ENCODE measurements at regions not wholly inside any gene's neighbourhood (a gene's known extent, or its start where the extent isn't known, plus 50 kb on each side); places are given as distances from the start of the nearest gene placed in this dataset.

DNA sequence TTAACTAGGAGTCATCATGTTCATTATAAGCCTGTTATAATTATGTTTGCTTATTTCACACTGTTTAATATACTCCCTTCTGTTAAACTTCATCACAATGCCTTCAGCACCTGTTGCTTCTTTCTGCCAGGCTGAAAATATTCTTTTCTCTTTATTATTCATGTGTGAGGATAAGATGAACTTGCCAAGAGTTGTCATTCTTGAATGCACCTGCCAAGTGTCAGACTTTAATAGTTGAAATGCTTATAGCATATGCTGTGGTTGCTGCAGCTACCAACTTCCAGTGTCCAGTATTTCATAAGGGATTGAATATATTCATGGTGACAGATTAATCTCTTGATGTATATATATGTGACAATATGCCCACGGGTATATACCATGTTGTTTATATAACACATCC lies 339.2 kb upstream of the MEOX2 start:
- H3K4me1 Mint-ChIP-seq (ENCODE audit: low read depth), result no peaks in the 10 kb centered on the region
- no peaks in the 10 kb centered on the region for H3K9me3 Mint-ChIP-seq
- CTCF ChIA-PET, result no interaction called here
- H3K4me3 Mint-ChIP-seq, result no peak overlapping the region
- ATAC-seq, result no peak
- DNase-seq, result no peak
- TF ChIP-seq, protein P1, sequence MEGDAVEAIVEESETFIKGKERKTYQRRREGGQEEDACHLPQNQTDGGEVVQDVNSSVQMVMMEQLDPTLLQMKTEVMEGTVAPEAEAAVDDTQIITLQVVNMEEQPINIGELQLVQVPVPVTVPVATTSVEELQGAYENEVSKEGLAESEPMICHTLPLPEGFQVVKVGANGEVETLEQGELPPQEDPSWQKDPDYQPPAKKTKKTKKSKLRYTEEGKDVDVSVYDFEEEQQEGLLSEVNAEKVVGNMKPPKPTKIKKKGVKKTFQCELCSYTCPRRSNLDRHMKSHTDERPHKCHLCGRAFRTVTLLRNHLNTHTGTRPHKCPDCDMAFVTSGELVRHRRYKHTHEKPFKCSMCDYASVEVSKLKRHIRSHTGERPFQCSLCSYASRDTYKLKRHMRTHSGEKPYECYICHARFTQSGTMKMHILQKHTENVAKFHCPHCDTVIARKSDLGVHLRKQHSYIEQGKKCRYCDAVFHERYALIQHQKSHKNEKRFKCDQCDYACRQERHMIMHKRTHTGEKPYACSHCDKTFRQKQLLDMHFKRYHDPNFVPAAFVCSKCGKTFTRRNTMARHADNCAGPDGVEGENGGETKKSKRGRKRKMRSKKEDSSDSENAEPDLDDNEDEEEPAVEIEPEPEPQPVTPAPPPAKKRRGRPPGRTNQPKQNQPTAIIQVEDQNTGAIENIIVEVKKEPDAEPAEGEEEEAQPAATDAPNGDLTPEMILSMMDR (IDR thresholded peaks at IDR 0.05), result no peak
- H3K27ac Mint-ChIP-seq, result no peak overlapping the region
- H3K36me3 Mint-ChIP-seq (ENCODE audit: low read depth), result no peaks in the 10 kb centered on the region
- no peaks in the 10 kb centered on the region for H3K27me3 Mint-ChIP-seq
- intact Hi-C loops (cut with micrococcal nuclease), result no loop called here
- POLR2A ChIA-PET, result no interaction called here

DNA sequence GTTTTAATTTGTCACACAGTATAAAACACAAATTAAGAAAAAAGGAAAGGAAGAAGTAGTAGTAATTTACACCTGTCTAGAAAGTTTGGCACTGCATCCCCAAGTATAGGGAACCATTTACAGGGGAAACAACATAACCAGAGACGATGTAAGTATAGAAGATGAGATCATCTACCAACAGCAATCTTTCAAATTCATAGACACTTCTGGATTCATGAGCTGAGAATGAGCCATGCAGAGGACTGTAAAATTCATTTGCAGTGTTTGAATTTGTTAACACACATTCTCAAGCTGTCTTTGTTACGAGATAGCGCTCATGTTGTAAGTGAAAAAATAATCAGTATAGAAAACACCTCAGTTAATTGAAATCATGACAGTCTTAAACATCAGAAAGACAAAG lies 337.0 kb upstream of the MEOX2 start:
- no peak overlapping the region for H3K27ac Mint-ChIP-seq
- H3K4me1 Mint-ChIP-seq (ENCODE audit: low read depth), result no peaks in the 10 kb centered on the region
- ChIA-PET POLR2A (interaction anchor here (0.5 kb wide), 1 partner anchor 15 kb away, joined by 3 read pairs; no protein-coding TSS in a partner anchor), CTCF (interaction anchor here (0.7 kb wide), 1 partner anchor 545 kb away, joined by 3 read pairs; no protein-coding TSS in a partner anchor)
- intact Hi-C loops (cut with micrococcal nuclease), result no loop called here
- DNase-seq (no peak), ATAC-seq (no peak)
- H3K27me3 Mint-ChIP-seq, result no peaks in the 10 kb centered on the region
- H3K9me3 Mint-ChIP-seq, result no peaks in the 10 kb centered on the region
- no peak overlapping the region for H3K4me3 Mint-ChIP-seq
- H3K36me3 Mint-ChIP-seq (ENCODE audit: low read depth), result no peaks in the 10 kb centered on the region
- TF ChIP-seq, protein P1 (IDR thresholded peaks at IDR 0.05), result no peak

DNA sequence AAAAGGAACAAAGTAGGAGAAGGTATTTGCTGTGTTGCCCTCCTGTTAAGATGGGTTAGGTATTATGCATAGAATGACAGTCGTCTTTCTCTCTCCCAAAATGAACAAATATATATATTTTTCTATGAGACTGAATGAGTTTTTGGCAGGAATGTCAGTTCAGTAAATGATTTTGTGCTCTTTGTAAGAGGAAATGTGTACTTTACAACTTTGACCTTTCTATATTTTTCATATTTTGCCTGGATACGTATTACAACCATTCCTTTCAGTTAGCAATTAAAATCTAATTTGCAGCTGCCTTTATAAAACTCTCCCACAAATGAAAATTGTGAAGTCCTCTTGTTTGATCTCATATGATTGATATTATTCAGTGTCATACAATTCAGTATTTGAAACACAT lies 336.6 kb upstream of the MEOX2 start:
- H3K4me3 Mint-ChIP-seq, result no peak overlapping the region
- no peaks in the 10 kb centered on the region for H3K9me3 Mint-ChIP-seq
- H3K36me3 Mint-ChIP-seq (ENCODE audit: low read depth), result no peaks in the 10 kb centered on the region
- TF ChIP-seq, protein P1 (IDR thresholded peaks at IDR 0.05), result no peak
- POLR2A ChIA-PET, result no interaction called here
- CTCF ChIA-PET, result interaction anchor here (0.7 kb wide), 1 partner anchor 544 kb away, joined by 3 read pairs; no protein-coding TSS in a partner anchor
- H3K4me1 Mint-ChIP-seq (ENCODE audit: low read depth), result no peaks in the 10 kb centered on the region
- ATAC-seq (no peak), DNase-seq (no peak)
- intact Hi-C loops (cut with micrococcal nuclease), result no loop called here
- no peak overlapping the region for H3K27ac Mint-ChIP-seq
- H3K27me3 Mint-ChIP-seq, result no peaks in the 10 kb centered on the region

DNA sequence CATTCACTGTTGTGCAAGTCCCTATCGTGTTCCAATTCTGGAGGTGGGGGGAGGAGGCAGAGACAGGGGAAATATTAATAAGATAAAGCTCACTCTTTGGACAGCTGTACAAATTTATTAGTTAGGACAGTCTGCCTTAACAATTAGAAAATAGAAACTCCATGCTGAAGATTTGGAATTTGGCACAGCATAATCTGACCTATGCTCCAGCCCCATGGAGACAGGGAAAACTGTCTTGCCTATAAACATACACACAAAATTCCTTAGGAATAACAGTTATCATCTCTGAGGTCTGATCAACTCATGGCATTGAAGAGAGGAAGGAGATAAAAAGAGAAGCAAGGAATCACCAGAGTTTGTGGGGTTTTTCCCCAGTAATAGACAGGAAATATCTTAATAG lies 335.4 kb upstream of the MEOX2 start:
- TF ChIP-seq, protein P1 (IDR thresholded peaks at IDR 0.05), result no peak
- no peaks in the 10 kb centered on the region for H3K9me3 Mint-ChIP-seq
- H3K27me3 Mint-ChIP-seq, result no peaks in the 10 kb centered on the region
- DNase-seq (no peak), ATAC-seq (no peak)
- H3K27ac Mint-ChIP-seq, result no peak overlapping the region
- H3K4me3 Mint-ChIP-seq, result no peak overlapping the region
- H3K36me3 Mint-ChIP-seq (ENCODE audit: low read depth), result no peaks in the 10 kb centered on the region
- H3K4me1 Mint-ChIP-seq (ENCODE audit: low read depth), result no peaks in the 10 kb centered on the region
- intact Hi-C loops (cut with micrococcal nuclease), result no loop called here
- CTCF ChIA-PET, result no interaction called here
- POLR2A ChIA-PET, result no interaction called here

DNA sequence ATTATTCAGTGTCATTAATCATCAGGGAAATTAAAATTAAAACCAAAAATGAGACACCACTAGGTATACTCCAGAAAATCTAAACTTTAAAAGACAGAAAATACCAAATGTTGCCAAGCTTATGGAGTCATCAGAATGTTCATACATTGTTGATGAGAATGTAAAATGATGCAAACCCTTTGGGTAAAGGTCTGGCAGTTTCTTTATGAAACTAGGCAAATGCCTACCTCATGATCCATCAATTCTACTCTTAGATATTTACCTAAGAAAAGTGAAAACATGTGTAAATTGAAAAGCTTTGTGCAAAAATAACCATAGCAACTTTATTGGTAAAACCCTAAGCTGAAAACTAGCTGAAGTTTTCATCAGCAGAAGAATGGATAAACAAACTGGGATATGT lies 329.5 kb upstream of the MEOX2 start:
- POLR2A ChIA-PET, result no interaction called here
- CTCF ChIA-PET, result no interaction called here

More for the DNA sequence above, 329.5 kb upstream of the MEOX2 start:
- TF ChIP-seq, protein P1 (IDR thresholded peaks at IDR 0.05), result no peak
- Mint-ChIP-seq H3K4me3 (no peak overlapping the region), H3K9me3 (peaks cover 1% of the 10 kb centered on the region), H3K4me1 (ENCODE audit: low read depth) (no peaks in the 10 kb centered on the region), H3K27ac (no peak overlapping the region), H3K27me3 (no peaks in the 10 kb centered on the region), H3K36me3 (ENCODE audit: low read depth) (no peaks in the 10 kb centered on the region)
- intact Hi-C loops (cut with micrococcal nuclease), result no loop called here
- no peak for ATAC-seq
- no peak for DNase-seq
